Heart left ventricle (tissue), 13 donors: ENCODE measurements at regions not wholly inside any gene's neighbourhood (a gene's known extent, or its start where the extent isn't known, plus 50 kb on each side); places are given as distances from the start of the nearest gene placed in this dataset.

Source experiments
- CTCF ChIP-seq, 12 donors: fragments of 200-600 bp; sonication (generic) in 4 of 12; IDR thresholded peaks; one replicate each; pipeline versions ENCODE4 v1.5.0 to v1.8.0; 2018 to 2022; ENCODE audit warnings: antibody characterized with exemption in 12 of 12, mild to moderate bottlenecking in 5 of 12
- POLR2A ChIP-seq, 2 donors: fragments of 450-650 bp; IDR thresholded peaks; one replicate each; pipeline ENCODE4 v1.6.1; 2017; ENCODE audit warnings: antibody characterized with exemption in 2 of 2, mild to moderate bottlenecking in 2 of 2, moderate library complexity in 2 of 2
- donor health status: ischemic (EF 13 %, LVEDD 7.1; RV severe dilation, severe dysfunction).
- donor health status: DM: no; HTN: yes; CAD: no.
- donor health status: DM: no; HTN: no; CAD: no.
- donor health status: ischemic (EF 25% LVEDD 6.9; RV normal size, moderate dysfunction).
- donor health status: ischemic (EF 25% LVEDD 5.7; RV mildly dilated, moderate dysfunction).
- donor health status: ischemic (EF 35%, LVEDD 5.7; RV mildly dilated, moderate dysfunction).
- donor health status: nonischemic (EF 11% LVEDD 7.7; RV severe dilation, severe dysfunction).
- donor health status: DM: yes; HTN: yes; CAD: no.
- donor health status: PGD.
- donor health status: ischemic (EF 29% LVEDD 5.4; RV normal size, mild dysfunction).
- donor health status: nonischemic (EF 23%, LVEDD 6.1; RV moderate dilation, normal function).

GRCh38 chr6:105591053-105591452 is 188.2 kb upstream of the PREP start:
- TF ChIP-seq POLR2A (IDR thresholded peaks at IDR 0.05) (no peak), CTCF (IDR thresholded peaks at IDR 0.05) (no peak)
